ENCODE measurements at regions not wholly inside any gene's neighbourhood (a gene's known extent, or its start where the extent isn't known, plus 50 kb on each side); places are given as distances from the start of the nearest gene placed in this dataset.
"Not testable (repeated sequence)": the region's sequence is repeated elsewhere in the genome, so short reads cannot be mapped to it uniquely, and the experiment has no call there.

- Mint-ChIP-seq H3K4me3 (no peak overlapping the region), H3K9me3 (no peaks in the 10 kb centered on the region), H3K36me3 (ENCODE audit: insufficient read depth) (peaks cover 4% of the 10 kb centered on the region), H3K4me1 (ENCODE audit: low read depth in 2 of 2) (peaks cover 0 to 2% of the 10 kb centered on the region in 2 donors), H3K27ac (no peak overlapping the region), H3K27me3 (peaks cover 7 to 9% of the 10 kb centered on the region in 2 donors)
- DNase-seq, result no peak
- no peak for ATAC-seq (replicated peaks)
Measured at GRCh38 chr6:118739696-118740353, 88.4 kb upstream of the CEP85L start.

GRCh38 chr6:118736440-118736839, 85.0 kb upstream of the CEP85L start:
- no peaks in the 10 kb centered on the region for H3K36me3 Mint-ChIP-seq (ENCODE audit: insufficient read depth)
- ATAC-seq (replicated peaks) (no peak), DNase-seq (no peak)

GRCh38 chr6:118735320-118735719, 83.9 kb upstream of the CEP85L start:
- peak; percentile 35 for ATAC-seq (replicated peaks)
- no peak for DNase-seq
- Mint-ChIP-seq H3K27ac (no peak overlapping the region), H3K27me3 (peaks cover 0 to 5% of the 10 kb centered on the region in 2 donors), H3K4me3 (no peak overlapping the region), H3K9me3 (no peaks in the 10 kb centered on the region), H3K36me3 (ENCODE audit: insufficient read depth) (no peaks in the 10 kb centered on the region), H3K4me1 (ENCODE audit: low read depth in 2 of 2) (peaks cover 0 to 2% of the 10 kb centered on the region in 2 donors)

More at GRCh38 chr6:118736440-118736839, 85.0 kb upstream of the CEP85L start:
- H3K27me3 Mint-ChIP-seq, result peaks cover 0 to 5% of the 10 kb centered on the region in 2 donors
- no peak overlapping the region for H3K4me3 Mint-ChIP-seq
- H3K9me3 Mint-ChIP-seq, result no peaks in the 10 kb centered on the region
- no peak overlapping the region for H3K27ac Mint-ChIP-seq
- H3K4me1 Mint-ChIP-seq (ENCODE audit: low read depth in 2 of 2), result peaks cover 0 to 2% of the 10 kb centered on the region in 2 donors

GRCh38 chr6:118725944-118726343, 74.6 kb upstream of the CEP85L start:
- peak; percentile 91 for ATAC-seq (replicated peaks)
- Mint-ChIP-seq H3K4me3 (no peak overlapping the region), H3K36me3 (ENCODE audit: insufficient read depth) (peaks cover 4% of the 10 kb centered on the region), H3K4me1 (ENCODE audit: low read depth in 2 of 2) (peaks cover 7 to 11% of the 10 kb centered on the region in 2 donors), H3K27ac (peak overlapping the region; percentile 47 to 73), H3K27me3 (no peaks in the 10 kb centered on the region), H3K9me3 (no peaks in the 10 kb centered on the region)
- DNase-seq, result peak; percentile 32 to 45 (median 42)

- Mint-ChIP-seq H3K27me3 (no peaks in the 10 kb centered on the region), H3K36me3 (ENCODE audit: insufficient read depth) (peaks cover 4% of the 10 kb centered on the region), H3K9me3 (no peaks in the 10 kb centered on the region), H3K4me1 (ENCODE audit: low read depth in 2 of 2) (peaks cover 11 to 15% of the 10 kb centered on the region in 2 donors), H3K27ac (no peak overlapping the region), H3K4me3 (no peak overlapping the region)
- DNase-seq (no peak), ATAC-seq (replicated peaks) (no peak)
Measured at GRCh38 chr6:118724211-118724610, 72.8 kb upstream of the CEP85L start.

- ATAC-seq (replicated peaks), result no peak
- no peak for DNase-seq
- H3K36me3 Mint-ChIP-seq (ENCODE audit: insufficient read depth), result peaks cover 4% of the 10 kb centered on the region
- no peak overlapping the region for H3K4me3 Mint-ChIP-seq
- H3K27me3 Mint-ChIP-seq, result no peaks in the 10 kb centered on the region
- H3K9me3 Mint-ChIP-seq, result no peaks in the 10 kb centered on the region
- H3K27ac Mint-ChIP-seq, result no peak overlapping the region
- peaks cover 11 to 12% of the 10 kb centered on the region in 2 donors for H3K4me1 Mint-ChIP-seq (ENCODE audit: low read depth in 2 of 2)
Measured at GRCh38 chr6:118722829-118723813, 71.7 kb upstream of the CEP85L start.

GRCh38 chr6:118720125-118720473, 68.7 kb upstream of the CEP85L start:
- Mint-ChIP-seq H3K27me3 (no peaks in the 10 kb centered on the region), H3K27ac (peak overlapping the region in 1 of 2 donors; percentile 67), H3K4me1 (ENCODE audit: low read depth in 2 of 2) (peaks cover 4% of the 10 kb centered on the region in 2 donors), H3K36me3 (ENCODE audit: insufficient read depth) (no peaks in the 10 kb centered on the region), H3K4me3 (no peak overlapping the region), H3K9me3 (no peaks in the 10 kb centered on the region)
- ATAC-seq (replicated peaks), result no peak
- DNase-seq, result no peak

GRCh38 chr6:118719351-118720124, 68.1 kb upstream of the CEP85L start:
- peaks cover 4% of the 10 kb centered on the region in 2 donors for H3K4me1 Mint-ChIP-seq (ENCODE audit: low read depth in 2 of 2)
- peak overlapping the region in 1 of 2 donors; percentile 39 for H3K4me3 Mint-ChIP-seq
- H3K36me3 Mint-ChIP-seq (ENCODE audit: insufficient read depth), result no peaks in the 10 kb centered on the region
- peak overlapping the region in 1 of 2 donors; percentile 67 for H3K27ac Mint-ChIP-seq
- peak; percentile 26 for ATAC-seq (replicated peaks)
- H3K27me3 Mint-ChIP-seq, result no peaks in the 10 kb centered on the region
- DNase-seq, result no peak
- no peaks in the 10 kb centered on the region for H3K9me3 Mint-ChIP-seq

- Mint-ChIP-seq H3K4me1 (ENCODE audit: low read depth in 2 of 2) (peaks cover 4% of the 10 kb centered on the region in 2 donors), H3K36me3 (ENCODE audit: insufficient read depth) (no peaks in the 10 kb centered on the region), H3K4me3 (no peak overlapping the region), H3K27ac (peak overlapping the region in 1 of 2 donors; percentile 67), H3K9me3 (no peaks in the 10 kb centered on the region), H3K27me3 (no peaks in the 10 kb centered on the region)
- no peak for DNase-seq
- ATAC-seq (replicated peaks), result no peak
Measured at GRCh38 chr6:118718903-118719302, 67.5 kb upstream of the CEP85L start.

GRCh38 chr6:118718297-118718696, 66.9 kb upstream of the CEP85L start:
- no peak overlapping the region for H3K27ac Mint-ChIP-seq
- no peaks in the 10 kb centered on the region for H3K27me3 Mint-ChIP-seq
- H3K4me1 Mint-ChIP-seq (ENCODE audit: low read depth in 2 of 2), result peaks cover 5 to 9% of the 10 kb centered on the region in 2 donors

GRCh38 chr6:118717106-118717505, 65.7 kb upstream of the CEP85L start:
- Mint-ChIP-seq H3K4me3 (no peak overlapping the region), H3K36me3 (ENCODE audit: insufficient read depth) (no peaks in the 10 kb centered on the region), H3K4me1 (ENCODE audit: low read depth in 2 of 2) (peaks cover 13 to 19% of the 10 kb centered on the region in 2 donors), H3K27ac (no peak overlapping the region), H3K27me3 (no peaks in the 10 kb centered on the region), H3K9me3 (no peaks in the 10 kb centered on the region)
- no peak for DNase-seq
- ATAC-seq (replicated peaks), result no peak

More at GRCh38 chr6:118718297-118718696, 66.9 kb upstream of the CEP85L start:
- H3K36me3 Mint-ChIP-seq (ENCODE audit: insufficient read depth), result no peaks in the 10 kb centered on the region
- no peak for ATAC-seq (replicated peaks)
- H3K4me3 Mint-ChIP-seq, result no peak overlapping the region
- H3K9me3 Mint-ChIP-seq, result no peaks in the 10 kb centered on the region
- no peak for DNase-seq

- H3K9me3 Mint-ChIP-seq; H3K27ac Mint-ChIP-seq; H3K36me3 Mint-ChIP-seq (ENCODE audit: insufficient read depth); H3K4me3 Mint-ChIP-seq; DNase-seq; ATAC-seq (replicated peaks); H3K27me3 Mint-ChIP-seq: not testable (repeated sequence)
- H3K4me1 Mint-ChIP-seq (ENCODE audit: low read depth in 2 of 2), result peaks cover 17 to 23% of the 10 kb centered on the region in 2 donors
Measured at GRCh38 chr6:118715907-118716306, 64.5 kb upstream of the CEP85L start.

- Mint-ChIP-seq H3K36me3 (ENCODE audit: insufficient read depth) (no peaks in the 10 kb centered on the region), H3K27me3 (no peaks in the 10 kb centered on the region), H3K9me3 (no peaks in the 10 kb centered on the region), H3K4me3 (no peak overlapping the region), H3K4me1 (ENCODE audit: low read depth in 2 of 2) (peaks cover 23 to 28% of the 10 kb centered on the region in 2 donors), H3K27ac (no peak overlapping the region)
- ATAC-seq (replicated peaks), result no peak
- no peak for DNase-seq
Measured at GRCh38 chr6:118715376-118715775, 64.0 kb upstream of the CEP85L start.

All from effector memory CD8-positive, alpha-beta T cell (primary cell).